ENCODE measurements at regions not wholly inside any gene's neighbourhood (a gene's known extent, or its start where the extent isn't known, plus 50 kb on each side); places are given as distances from the start of the nearest gene placed in this dataset.

DNA sequence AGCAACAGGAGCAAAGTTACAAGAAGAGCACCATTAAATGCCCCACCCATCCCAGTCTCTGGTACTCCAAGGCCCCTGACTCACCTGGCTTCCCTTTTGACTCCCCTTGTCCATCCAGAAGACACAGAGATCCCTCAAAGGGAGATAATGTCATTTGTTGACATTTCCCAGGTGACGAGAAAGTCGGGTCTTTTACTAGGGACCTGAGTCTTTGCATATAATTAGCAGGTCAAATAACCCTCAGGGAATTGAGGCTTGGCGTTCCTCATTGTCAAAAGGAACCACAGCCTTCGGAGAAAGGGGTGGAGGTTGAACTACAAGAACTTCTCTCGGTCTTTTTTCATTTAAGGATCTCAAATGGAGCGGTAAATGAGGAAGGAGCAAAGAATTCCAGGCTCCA is 133.2 kb downstream of the PROX1 start:
- TF ChIP-seq CTCF (IDR thresholded peaks at IDR 0.05) (no peak), POLR2AphosphoS5 (IDR thresholded peaks at IDR 0.05) (no peak), EP300 (IDR thresholded peaks at IDR 0.05) (no peak), POLR2A (IDR thresholded peaks at IDR 0.05) (no peak)

Measured in sigmoid colon (tissue), 4 donors.